Left lobe of liver (tissue), 2 donors: ENCODE measurements at regions not wholly inside any gene's neighbourhood (a gene's known extent, or its start where the extent isn't known, plus 50 kb on each side); places are given as distances from the start of the nearest gene placed in this dataset.

ENCODE experiments used
- ATAC-seq: fragments of 200-7000 bp; cut with Tn5 transposase; one replicate; pipeline ENCODE4 v1.9.1; 2020; ENCODE audit warnings: mild to moderate bottlenecking, moderate library complexity
- DNase-seq: peaks from one replicate; pipeline ENCODE4 v3.0.0-alpha.2; 2020; ENCODE audit warnings: low spot score
- donor health status: DM: no; HTN: no; CAD: no; lungs with moderate emphysema.
- donor health status: DM: no; HTN: yes; CAD: no.

DNA sequence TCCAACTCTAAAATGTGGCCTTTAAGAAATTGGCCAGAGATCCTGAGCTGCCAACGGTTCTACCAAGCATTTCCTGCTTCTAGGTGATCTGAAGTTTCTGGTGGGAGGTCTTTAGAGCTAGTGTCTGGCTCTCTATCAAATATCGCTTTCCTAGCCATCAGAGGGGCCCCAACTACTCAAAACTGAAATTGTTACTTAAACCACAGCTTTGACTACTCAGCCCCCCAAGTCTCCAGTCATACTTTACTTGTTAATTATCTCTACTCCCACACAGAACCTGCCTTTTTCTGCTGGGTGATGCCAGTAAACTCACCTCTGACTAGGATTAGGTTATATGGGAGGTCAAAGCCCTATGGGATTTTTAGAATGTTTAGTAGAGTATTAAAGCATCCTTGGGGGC, 95.1 kb downstream of the FASLG start:
- ATAC-seq, result no peak
- no peak for DNase-seq

- no peak for DNase-seq
- ATAC-seq, result no peak
These were observed 95.7 kb downstream of the FASLG start for GRCh38 chr1:172754609-172755008.

DNA sequence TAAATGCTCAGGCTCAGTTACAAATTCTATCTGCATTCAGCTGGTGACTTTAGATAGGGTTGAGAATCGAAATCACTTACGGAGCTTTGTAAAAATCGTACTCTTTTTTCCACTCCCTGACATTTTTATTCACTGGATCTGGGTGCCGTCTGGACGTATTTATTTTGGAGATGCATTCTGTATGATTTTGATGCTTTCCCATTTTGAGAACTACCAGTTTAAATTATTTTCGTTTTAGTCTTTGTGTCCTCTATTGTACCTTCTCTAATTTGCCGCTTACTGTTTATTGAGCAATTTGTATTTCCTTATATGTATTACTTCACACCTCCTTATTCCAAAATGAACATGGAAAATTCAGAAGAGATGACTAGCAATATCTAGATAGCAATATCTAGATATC, 96.2 kb downstream of the FASLG start:
- ATAC-seq (no peak), DNase-seq (no peak)

DNA sequence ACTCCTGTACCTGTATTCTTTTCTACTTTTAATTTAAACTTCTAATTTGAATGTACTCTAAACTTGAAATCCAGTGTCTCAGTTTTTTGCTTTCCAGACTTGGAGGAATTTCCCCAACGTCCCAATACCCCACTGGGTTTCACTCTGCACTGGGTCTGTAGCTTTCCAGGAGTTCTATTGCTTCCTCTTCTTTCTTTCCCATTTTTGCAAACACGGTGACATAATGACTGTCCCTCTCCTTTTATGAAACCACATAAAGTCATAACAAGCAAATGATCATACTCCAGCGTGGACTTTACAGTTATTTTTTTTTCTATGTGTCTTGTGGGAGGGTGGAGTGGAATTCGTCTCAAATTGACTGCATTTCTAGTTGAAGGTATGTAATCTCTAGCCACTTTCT, 97.1 kb downstream of the FASLG start:
- no peak for ATAC-seq
- no peak for DNase-seq

GRCh38 chr1:172758259-172758658, 99.4 kb downstream of the FASLG start:
- ATAC-seq, result no peak
- DNase-seq, result no peak

- ATAC-seq (no peak), DNase-seq (no peak)
These were observed 101.2 kb downstream of the FASLG start for GRCh38 chr1:172760121-172760520.

DNA sequence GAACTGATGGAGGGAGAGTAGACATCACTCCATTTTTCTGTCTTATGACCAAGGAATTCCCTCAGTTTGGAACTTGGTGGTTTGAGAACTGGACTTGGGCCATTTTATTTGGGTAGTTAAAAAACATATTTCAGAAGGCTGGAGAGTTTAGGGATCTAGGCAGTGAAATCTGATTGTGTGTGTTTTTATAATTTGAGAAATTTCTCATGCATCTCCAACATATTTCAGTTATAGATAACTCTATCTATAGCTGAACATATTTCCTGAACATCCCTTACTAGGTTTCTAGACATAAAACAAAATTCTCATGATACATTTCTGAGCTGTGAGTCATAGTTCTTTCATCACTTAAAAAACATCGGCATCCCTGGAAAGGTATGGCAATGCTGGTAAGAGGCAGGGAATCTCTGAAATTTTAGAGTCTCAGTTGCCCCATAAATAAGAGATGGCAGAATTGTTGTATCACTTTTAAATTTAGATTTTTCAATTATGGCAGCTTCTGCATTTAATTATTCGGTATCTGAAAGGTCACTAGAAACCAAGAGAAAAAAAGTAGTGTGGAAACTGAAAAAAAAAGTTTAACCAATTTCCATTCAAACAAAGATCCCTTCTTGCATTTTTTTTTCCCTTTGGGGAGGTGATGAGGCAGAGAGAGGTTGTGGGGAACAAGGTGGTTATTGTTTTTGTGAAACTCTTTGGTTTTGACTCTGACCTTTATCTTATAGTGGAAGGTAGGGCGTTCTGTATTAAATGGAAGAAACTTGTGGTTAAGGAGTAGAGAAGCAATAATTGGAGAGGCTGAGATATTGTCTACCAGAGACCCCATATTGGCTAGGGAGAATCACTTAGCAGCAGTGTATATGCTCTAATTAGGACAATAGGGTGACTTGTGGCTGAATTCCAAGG, 102.9 kb downstream of the FASLG start:
- no peak for ATAC-seq
- DNase-seq, result no peak

DNA sequence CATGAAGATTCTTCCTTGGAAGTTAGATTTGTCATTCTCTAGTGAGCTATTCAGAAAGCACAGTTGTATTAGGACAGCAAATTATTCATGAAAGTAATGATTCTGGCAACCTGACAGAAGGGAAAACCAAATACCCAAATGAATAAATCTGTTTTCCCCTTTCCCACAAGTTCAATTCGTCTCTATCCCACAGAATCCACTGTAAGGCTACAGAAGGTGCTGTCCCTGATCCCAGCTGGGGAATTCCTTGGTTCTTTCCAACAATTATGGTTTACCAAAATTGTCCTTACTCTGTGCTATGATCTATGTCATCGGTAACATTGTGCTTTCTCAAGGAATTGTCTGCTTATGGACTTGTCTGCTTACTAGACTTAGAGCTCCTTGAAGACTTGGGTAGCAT, 104.2 kb downstream of the FASLG start:
- ATAC-seq (no peak), DNase-seq (no peak)

DNA sequence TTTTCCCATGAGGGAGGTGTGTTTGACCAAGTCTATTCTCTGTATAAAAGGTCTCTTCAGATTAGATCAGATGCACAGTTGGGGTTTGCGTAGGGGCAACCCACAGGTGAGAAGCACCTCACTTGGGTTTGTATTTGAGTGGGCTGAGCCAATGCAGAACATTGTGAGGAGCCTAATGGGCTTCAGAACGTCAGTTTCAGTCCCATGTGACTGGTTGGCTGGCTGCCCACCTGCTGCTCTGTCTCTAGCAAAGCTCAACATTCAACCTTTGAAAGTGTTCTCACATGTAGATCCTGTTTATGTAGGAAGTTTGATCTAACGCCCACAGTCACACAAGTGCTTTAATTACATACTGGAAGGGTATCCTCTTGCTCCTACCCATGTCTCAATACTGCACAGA, 105.5 kb downstream of the FASLG start:
- DNase-seq (no peak), ATAC-seq (no peak)

- no peak for ATAC-seq
- DNase-seq, result no peak
These were observed 107.6 kb downstream of the FASLG start for GRCh38 chr1:172766462-172766861.

GRCh38 chr1:172770071-172770470, 111.2 kb downstream of the FASLG start:
- ATAC-seq, result no peak
- DNase-seq, result no peak

GRCh38 chr1:172774561-172774960, 115.7 kb downstream of the FASLG start:
- no peak for ATAC-seq

DNA sequence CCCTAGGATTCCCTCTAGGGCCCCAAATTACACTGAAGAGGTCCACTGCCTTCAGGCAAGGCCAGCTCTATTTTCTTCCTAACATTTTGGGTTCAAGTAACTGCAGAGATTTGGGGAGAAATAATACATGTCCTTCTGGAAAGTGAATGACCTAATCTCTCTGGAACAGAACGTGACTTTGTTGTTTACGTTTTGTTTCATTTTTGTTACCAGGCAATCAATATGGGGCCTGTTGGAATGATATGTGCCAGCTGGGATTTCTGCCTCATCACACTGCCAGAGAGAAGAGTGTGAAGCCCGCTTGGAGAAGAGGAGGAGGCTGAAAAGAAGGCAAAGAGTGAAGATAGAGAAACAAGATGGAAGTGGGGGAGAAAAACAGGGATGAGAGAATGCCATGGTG, 116.7 kb downstream of the FASLG start:
- no peak for DNase-seq
- ATAC-seq, result no peak

More at GRCh38 chr1:172774561-172774960, 115.7 kb downstream of the FASLG start:
- DNase-seq, result no peak

DNA sequence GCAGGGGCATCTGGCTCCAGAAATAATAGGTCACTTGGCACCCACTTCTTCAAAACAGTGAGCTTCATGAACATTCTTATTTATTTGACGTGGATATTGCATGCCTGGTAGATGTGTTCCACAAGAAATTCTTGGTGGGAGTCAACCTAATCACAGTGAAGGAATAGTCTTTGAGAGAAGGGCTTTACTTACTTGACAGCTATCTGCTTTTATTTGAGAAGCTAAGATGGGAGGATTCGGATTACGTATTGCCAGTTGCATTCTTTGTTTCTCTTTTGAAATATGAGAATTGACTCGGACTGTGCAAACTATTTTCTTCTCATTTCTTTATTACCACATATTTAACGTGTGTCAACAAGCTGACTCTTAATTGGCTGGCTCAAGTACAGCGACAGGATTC, 117.2 kb downstream of the FASLG start:
- DNase-seq, result no peak
- ATAC-seq, result no peak

- ATAC-seq (no peak), DNase-seq (no peak)
These were observed 118.9 kb downstream of the FASLG start for GRCh38 chr1:172777767-172778166.

- DNase-seq (no peak), ATAC-seq (no peak)
These were observed 119.9 kb downstream of the FASLG start for GRCh38 chr1:172778456-172779455.

DNA sequence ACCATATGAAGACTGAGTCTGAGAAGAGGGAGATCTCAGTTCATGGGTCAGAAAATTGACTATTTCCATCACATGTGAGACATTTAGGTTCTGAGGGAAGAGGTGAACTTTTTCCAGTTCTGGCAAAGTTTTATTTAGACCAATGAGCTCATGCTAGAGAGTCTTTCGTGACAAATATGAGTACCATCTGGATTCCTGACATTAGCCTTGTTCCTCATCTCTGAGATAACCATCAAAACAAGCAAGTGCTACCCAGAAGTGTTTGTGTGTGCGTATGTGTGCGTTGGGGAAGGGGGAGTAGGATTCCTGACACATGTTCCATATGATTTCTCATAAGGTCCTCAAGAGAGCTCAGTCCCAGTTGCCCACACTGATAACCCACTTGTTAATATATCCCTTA, 120.6 kb downstream of the FASLG start:
- DNase-seq (no peak), ATAC-seq (no peak)

DNA sequence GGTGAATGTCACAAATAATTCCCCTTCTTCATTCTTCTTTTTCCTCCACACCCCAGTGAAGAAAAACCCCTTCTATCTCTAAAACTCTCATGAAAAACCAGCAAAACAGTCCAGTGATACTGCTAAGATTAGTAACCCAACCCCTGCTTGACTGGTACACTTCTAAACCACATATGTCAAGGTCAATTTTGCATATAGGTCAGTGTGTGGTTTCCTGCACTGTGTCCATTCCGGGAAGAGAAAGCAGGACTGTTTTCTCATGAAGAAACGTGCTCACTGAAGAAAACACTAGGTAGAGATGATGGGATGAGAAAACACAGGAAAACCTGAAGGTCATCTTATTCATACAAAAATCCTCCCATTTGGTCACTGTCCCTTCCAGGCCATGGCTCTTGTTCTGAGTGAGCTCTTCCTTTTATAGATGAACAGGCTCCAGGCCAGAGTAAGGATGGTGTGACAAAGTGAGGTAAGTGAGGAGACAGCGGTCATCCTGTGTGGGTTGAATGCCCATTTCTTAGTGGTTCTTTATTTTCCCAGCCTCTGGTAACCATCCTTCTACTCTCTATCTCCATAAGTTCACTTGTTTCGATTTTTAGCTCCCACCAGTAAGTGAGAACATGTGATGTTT, 122.7 kb downstream of the FASLG start:
- no peak for ATAC-seq
- DNase-seq, result no peak

DNA sequence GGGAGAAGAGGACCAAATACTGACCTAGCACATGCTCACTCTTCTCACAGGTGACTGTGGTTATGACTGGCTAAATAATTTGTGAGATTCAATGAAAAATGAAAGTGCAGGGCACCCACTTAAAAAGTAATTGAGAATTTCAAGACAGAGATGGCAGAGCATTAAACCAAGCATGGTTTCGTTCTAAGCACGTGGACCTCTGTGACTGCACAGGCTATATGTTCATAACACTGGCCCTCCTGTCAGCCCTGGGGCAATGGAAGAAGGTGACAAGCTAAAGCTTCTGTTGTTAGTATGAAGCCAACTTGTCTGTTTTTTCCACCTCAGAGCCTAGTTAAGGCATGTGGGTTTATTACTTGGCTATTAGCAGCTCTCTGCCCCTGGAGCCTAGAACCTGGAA, 130.9 kb downstream of the FASLG start:
- no peak for DNase-seq
- ATAC-seq, result no peak

- DNase-seq, result no peak
- no peak for ATAC-seq
These were observed 131.3 kb downstream of the FASLG start for GRCh38 chr1:172790245-172790644.

GRCh38 chr1:172793823-172794222, 134.9 kb downstream of the FASLG start:
- ATAC-seq, result no peak
- DNase-seq, result no peak
